H9 (cell line): ENCODE measurements at regions not wholly inside any gene's neighbourhood (a gene's known extent, or its start where the extent isn't known, plus 50 kb on each side); places are given as distances from the start of the nearest gene placed in this dataset.

Experiments used
- DNase-seq: peaks from one replicate; pipeline ENCODE4 v3.0.0-alpha.2; 2017
- H2AFZ ChIP-seq: one replicate; pipeline ENCODE4 v1.6.1; 2013; ENCODE audit warnings: mild to moderate bottlenecking, low read length, control low read depth, moderate library complexity
- H2AK5ac ChIP-seq: 2 replicates; pipeline ENCODE4 v1.6.1; 2013; ENCODE audit warnings: low read length, control low read depth, mixed read lengths; ENCODE audit not compliant: insufficient read length
- H2BK120ac ChIP-seq: one replicate; pipeline ENCODE4 v1.6.1; 2013; ENCODE audit warnings: low read depth, mild to moderate bottlenecking, low read length, control low read depth, inconsistent platforms; ENCODE audit not compliant: poor library complexity, severe bottlenecking
- H2BK12ac ChIP-seq: 2 replicates; pipeline ENCODE4 v1.6.1; 2013; ENCODE audit warnings: low read length, control low read depth, mixed read lengths, low read depth; ENCODE audit not compliant: insufficient read length
- H2BK15ac ChIP-seq: 2 replicates; pipeline ENCODE4 v1.6.1; 2013; ENCODE audit warnings: low read depth, low read length, control low read depth
- H2BK20ac ChIP-seq: one replicate; pipeline ENCODE4 v1.6.1; 2013; ENCODE audit warnings: low read depth, mild to moderate bottlenecking, low read length, control low read depth, inconsistent platforms; ENCODE audit not compliant: poor library complexity, severe bottlenecking
- H2BK5ac ChIP-seq: 2 replicates; pipeline ENCODE4 v1.6.1; 2013; ENCODE audit warnings: low read length, control low read depth, mixed read lengths; ENCODE audit not compliant: insufficient read length
- H3K14ac ChIP-seq: 2 replicates; pipeline ENCODE4 v1.6.1; 2013; ENCODE audit warnings: low read length, control low read depth; ENCODE audit not compliant: insufficient read depth
- H3K18ac ChIP-seq: 2 replicates; pipeline ENCODE4 v1.6.1; 2013; ENCODE audit warnings: low read depth, mild to moderate bottlenecking, mixed read lengths, low read length, control low read depth; ENCODE audit not compliant: insufficient read length
- H3K23ac ChIP-seq: 2 replicates; pipeline ENCODE4 v1.6.1; 2013; ENCODE audit warnings: low read length, control low read depth, mixed read lengths, low read depth; ENCODE audit not compliant: insufficient read length
- H3K23me2 ChIP-seq: 2 replicates; pipeline ENCODE4 v1.6.1; 2013; ENCODE audit warnings: low read depth, mild to moderate bottlenecking, mixed read lengths, low read length, control low read depth; ENCODE audit not compliant: insufficient read length, poor library complexity, severe bottlenecking
- H3K27ac ChIP-seq: 2 replicates; pipeline ENCODE4 v1.5.1; 2013; ENCODE audit warnings: low read length, control low read depth, mixed read lengths, low read depth; ENCODE audit not compliant: insufficient read length
- H3K27me3 ChIP-seq: 2 replicates; pipeline ENCODE4 v1.6.1; 2013; ENCODE audit warnings: low read length, control low read depth, inconsistent platforms; ENCODE audit not compliant: insufficient read depth
- H3K4ac ChIP-seq: 2 replicates; pipeline ENCODE4 v1.6.1; 2013; ENCODE audit warnings: low read depth, mild to moderate bottlenecking, control low read depth, inconsistent platforms, low read length, moderate library complexity
- H3K4me1 ChIP-seq: 2 replicates; pipeline ENCODE4 v1.6.1; 2013; ENCODE audit warnings: low read length, control low read depth, inconsistent platforms; ENCODE audit not compliant: insufficient read depth
- H3K4me2 ChIP-seq: 2 replicates; pipeline ENCODE4 v1.6.1; 2013; ENCODE audit warnings: low read length, control low read depth, mixed read lengths; ENCODE audit not compliant: insufficient read length, insufficient read depth
- H3K56ac ChIP-seq: 2 replicates; pipeline ENCODE4 v1.6.1; 2013; ENCODE audit warnings: low read depth, mild to moderate bottlenecking, mixed read lengths, low read length, control low read depth; ENCODE audit not compliant: insufficient read length
- H3K79me1 ChIP-seq: 2 replicates; pipeline ENCODE4 v1.6.1; 2013; ENCODE audit warnings: low read depth, mild to moderate bottlenecking, moderate library complexity, low read length, control low read depth, inconsistent platforms; ENCODE audit not compliant: insufficient read depth, poor library complexity, severe bottlenecking
- H3K79me2 ChIP-seq: 2 replicates; pipeline ENCODE4 v1.6.1; 2013; ENCODE audit warnings: low read length, control low read depth, inconsistent platforms; ENCODE audit not compliant: insufficient read depth
- H3K9ac ChIP-seq: 2 replicates; pipeline ENCODE4 v1.6.1; 2013; ENCODE audit warnings: low read length, control low read depth, mixed read lengths; ENCODE audit not compliant: insufficient read length; ENCODE audit errors: extremely low read depth
- H3K9me3 ChIP-seq: one replicate; pipeline ENCODE4 v1.6.1; 2013; ENCODE audit warnings: low read depth, low read length, inconsistent platforms; ENCODE audit not compliant: control insufficient read depth
- H3T11ph ChIP-seq: one replicate; pipeline ENCODE4 v1.6.1; 2013; ENCODE audit warnings: mild to moderate bottlenecking, low read length, control low read depth, inconsistent platforms
- H4K20me1 ChIP-seq: one replicate; pipeline ENCODE4 v1.6.1; 2013; ENCODE audit not compliant: control insufficient read depth, insufficient read length, insufficient read depth
- H4K5ac ChIP-seq: 2 replicates; pipeline ENCODE4 v1.6.1; 2013; ENCODE audit warnings: low read depth, mild to moderate bottlenecking, mixed read lengths, low read length, control low read depth; ENCODE audit not compliant: insufficient read length
- H4K8ac ChIP-seq: replicated peaks from 2 replicates; pipeline ENCODE4 v1.6.1; 2013; ENCODE audit warnings: low read length, control low read depth, mixed read lengths, low read depth; ENCODE audit not compliant: insufficient read length
- H4K91ac ChIP-seq: 2 replicates; pipeline ENCODE4 v1.6.1; 2013; ENCODE audit warnings: low read depth, mild to moderate bottlenecking, moderate library complexity, mixed read lengths, low read length, control low read depth; ENCODE audit not compliant: insufficient read length
- H3K27ac Mint-ChIP-seq, 3 experiments: 2 replicates in 2 of 3; 3 replicates in 1 of 3; pipeline ENCODE4 v1.8.0; 2020 to 2021; ENCODE audit warnings: mixed read lengths in 3 of 3, mild to moderate bottlenecking in 1 of 3, moderate library complexity in 1 of 3
- H3K27me3 Mint-ChIP-seq: 2 replicates; pipeline ENCODE4 v1.8.0; 2021; ENCODE audit warnings: low read depth, mild to moderate bottlenecking, moderate library complexity, mixed read lengths
- H3K36me3 Mint-ChIP-seq, 3 experiments: 2 replicates in 2 of 3; 3 replicates in 1 of 3; pipeline ENCODE4 v1.8.0; 2020 to 2021; ENCODE audit warnings: low read depth in 3 of 3, mixed read lengths in 3 of 3; ENCODE audit not compliant: insufficient read depth in 1 of 3
- H3K4me1 Mint-ChIP-seq, 2 experiments: 2 replicates each; pipeline ENCODE4 v1.8.0; 2020; ENCODE audit warnings: mixed read lengths in 2 of 2
- H3K4me3 Mint-ChIP-seq, 2 experiments: 2 replicates in 1 of 2; 3 replicates in 1 of 2; pipeline ENCODE4 v1.8.0; 2020 to 2021; ENCODE audit warnings: mild to moderate bottlenecking in 2 of 2, mixed read lengths in 2 of 2, moderate library complexity in 1 of 2
- H3K9me3 Mint-ChIP-seq, 2 experiments: 2 replicates in 1 of 2; 3 replicates in 1 of 2; pipeline ENCODE4 v1.8.0; 2020; ENCODE audit warnings: mild to moderate bottlenecking in 2 of 2, mixed read lengths in 2 of 2, moderate library complexity in 1 of 2
- CTCF ChIP-seq: fragments of 200-600 bp; sonication (generic); conservative IDR thresholded peaks from 3 replicates; pipeline ENCODE4 v1.8.0; 2021; ENCODE audit warnings: antibody characterized with exemption, mild to moderate bottlenecking
- WGBS: extraction: QIAGEN DNeasy Blood & Tissue Kit; methylation state at CpG from one replicate; pipeline ENCODE4 v1.1.7; 2013; ENCODE audit warnings: missing lambda C conversion rate, low lambda C conversion rate, mixed read lengths; ENCODE audit not compliant: insufficient read length; ENCODE audit errors: extremely low coverage; 5-methylcytosine and 5-hydroxymethylcytosine counted together

- no peak overlapping the region for H3K4me2 ChIP-seq
- no peak for DNase-seq
- no peak for TF ChIP-seq CTCF
- H4K20me1 ChIP-seq: no peaks in the 10 kb centered on the region
- no peak overlapping the region for H3T11ph ChIP-seq
- Mint-ChIP-seq H3K27ac (no peak overlapping the region), H3K9me3 (no peaks in the 10 kb centered on the region), H3K4me3 (no peak overlapping the region), H3K27me3 (no peaks in the 10 kb centered on the region), H3K36me3 (no peaks in the 10 kb centered on the region), H3K4me1 (no peaks in the 10 kb centered on the region)
- H3K9ac ChIP-seq: no peak overlapping the region
- H4K5ac ChIP-seq: no peak overlapping the region
- no peak overlapping the region for H4K8ac ChIP-seq
- no peak overlapping the region for H2BK12ac ChIP-seq
- no CpG with 5 or more reads among the region's 12 CpGs for WGBS
- no peak overlapping the region for H2AFZ ChIP-seq
- no peaks in the 10 kb centered on the region for H3K27me3 ChIP-seq
- H3K23ac ChIP-seq: no peak overlapping the region
- no peak overlapping the region for H2BK20ac ChIP-seq
- H3K27ac ChIP-seq: no peak overlapping the region
- no peak overlapping the region for H3K14ac ChIP-seq
- H3K9me3 ChIP-seq: no peaks in the 10 kb centered on the region
- H3K79me2 ChIP-seq: no peaks in the 10 kb centered on the region
- H3K79me1 ChIP-seq: no peaks in the 10 kb centered on the region
- no peak overlapping the region for H2BK5ac ChIP-seq
- no peak overlapping the region for H2BK15ac ChIP-seq
- H2BK120ac ChIP-seq: no peak overlapping the region
- H3K56ac ChIP-seq: no peak overlapping the region
- H2AK5ac ChIP-seq: no peak overlapping the region
- no peak overlapping the region for H4K91ac ChIP-seq
- no peaks in the 10 kb centered on the region for H3K23me2 ChIP-seq
- H3K4ac ChIP-seq: no peak overlapping the region
- H3K4me1 ChIP-seq: no peaks in the 10 kb centered on the region
- no peak overlapping the region for H3K18ac ChIP-seq
Measured at GRCh38 chr13:81606074-81606473, 1265.1 kb upstream of the SPRY2 start.
